ENCODE measurements at regions not wholly inside any gene's neighbourhood (a gene's known extent, or its start where the extent isn't known, plus 50 kb on each side); places are given as distances from the start of the nearest gene placed in this dataset.

DNA sequence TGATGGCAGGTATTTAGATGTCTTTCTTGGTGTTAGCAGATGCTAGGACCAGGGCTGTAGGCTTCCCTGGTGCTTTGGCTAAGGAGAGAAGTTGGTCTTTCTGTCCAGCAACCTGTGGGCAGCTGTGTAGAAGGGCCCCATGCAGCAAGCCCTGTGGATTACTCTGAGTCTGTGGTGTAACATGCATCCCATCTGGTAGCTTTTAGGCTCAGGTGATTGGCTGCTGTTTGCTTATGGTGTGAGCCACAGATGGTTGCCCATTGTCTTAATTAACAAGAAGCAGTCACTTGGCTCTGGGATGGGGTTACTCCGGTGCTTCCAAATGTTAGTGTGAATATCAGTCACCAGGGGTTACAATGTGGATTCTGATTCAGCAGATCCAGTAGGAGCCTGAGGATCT is 368.6 kb upstream of the C2CD4B start:
- TF ChIP-seq, protein P1, sequence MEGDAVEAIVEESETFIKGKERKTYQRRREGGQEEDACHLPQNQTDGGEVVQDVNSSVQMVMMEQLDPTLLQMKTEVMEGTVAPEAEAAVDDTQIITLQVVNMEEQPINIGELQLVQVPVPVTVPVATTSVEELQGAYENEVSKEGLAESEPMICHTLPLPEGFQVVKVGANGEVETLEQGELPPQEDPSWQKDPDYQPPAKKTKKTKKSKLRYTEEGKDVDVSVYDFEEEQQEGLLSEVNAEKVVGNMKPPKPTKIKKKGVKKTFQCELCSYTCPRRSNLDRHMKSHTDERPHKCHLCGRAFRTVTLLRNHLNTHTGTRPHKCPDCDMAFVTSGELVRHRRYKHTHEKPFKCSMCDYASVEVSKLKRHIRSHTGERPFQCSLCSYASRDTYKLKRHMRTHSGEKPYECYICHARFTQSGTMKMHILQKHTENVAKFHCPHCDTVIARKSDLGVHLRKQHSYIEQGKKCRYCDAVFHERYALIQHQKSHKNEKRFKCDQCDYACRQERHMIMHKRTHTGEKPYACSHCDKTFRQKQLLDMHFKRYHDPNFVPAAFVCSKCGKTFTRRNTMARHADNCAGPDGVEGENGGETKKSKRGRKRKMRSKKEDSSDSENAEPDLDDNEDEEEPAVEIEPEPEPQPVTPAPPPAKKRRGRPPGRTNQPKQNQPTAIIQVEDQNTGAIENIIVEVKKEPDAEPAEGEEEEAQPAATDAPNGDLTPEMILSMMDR (IDR thresholded peaks at IDR 0.05 in 8 of 11, conservative IDR thresholded peaks at IDR 0.05 in 3 of 11), result no peak
- TF ChIP-seq POLR2AphosphoS5 (IDR thresholded peaks at IDR 0.05), result no peak
- no peak for TF ChIP-seq POLR2A (IDR thresholded peaks at IDR 0.05)
